ENCODE measurements at regions not wholly inside any gene's neighbourhood (a gene's known extent, or its start where the extent isn't known, plus 50 kb on each side); places are given as distances from the start of the nearest gene placed in this dataset.

DNA sequence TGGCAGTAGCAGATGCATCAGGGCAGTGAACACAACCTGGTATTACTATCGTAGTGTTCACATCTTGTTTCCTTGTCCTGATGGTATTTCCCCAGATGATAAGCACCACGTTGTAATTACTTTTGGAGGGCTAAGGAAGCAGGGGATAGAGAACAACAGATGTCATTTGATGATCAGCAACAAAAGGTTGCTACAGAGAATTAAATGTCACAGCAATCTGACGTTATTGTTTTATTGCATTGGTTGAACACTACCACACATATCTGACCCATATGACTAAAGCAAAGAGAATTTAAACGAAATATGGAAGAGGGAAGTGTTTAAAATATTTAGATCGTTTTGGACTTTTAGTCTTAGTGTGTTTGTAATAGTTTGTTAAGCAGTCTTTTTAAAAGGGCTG is 408.3 kb downstream of the SH3GL2 start:
- TF ChIP-seq CHD4 (IDR thresholded peaks at IDR 0.05; ENCODE audit: insufficient read depth, insufficient replicate concordance, low read depth, low read length, poor library complexity, severe bottlenecking): no peak
- TF ChIP-seq, protein P1, sequence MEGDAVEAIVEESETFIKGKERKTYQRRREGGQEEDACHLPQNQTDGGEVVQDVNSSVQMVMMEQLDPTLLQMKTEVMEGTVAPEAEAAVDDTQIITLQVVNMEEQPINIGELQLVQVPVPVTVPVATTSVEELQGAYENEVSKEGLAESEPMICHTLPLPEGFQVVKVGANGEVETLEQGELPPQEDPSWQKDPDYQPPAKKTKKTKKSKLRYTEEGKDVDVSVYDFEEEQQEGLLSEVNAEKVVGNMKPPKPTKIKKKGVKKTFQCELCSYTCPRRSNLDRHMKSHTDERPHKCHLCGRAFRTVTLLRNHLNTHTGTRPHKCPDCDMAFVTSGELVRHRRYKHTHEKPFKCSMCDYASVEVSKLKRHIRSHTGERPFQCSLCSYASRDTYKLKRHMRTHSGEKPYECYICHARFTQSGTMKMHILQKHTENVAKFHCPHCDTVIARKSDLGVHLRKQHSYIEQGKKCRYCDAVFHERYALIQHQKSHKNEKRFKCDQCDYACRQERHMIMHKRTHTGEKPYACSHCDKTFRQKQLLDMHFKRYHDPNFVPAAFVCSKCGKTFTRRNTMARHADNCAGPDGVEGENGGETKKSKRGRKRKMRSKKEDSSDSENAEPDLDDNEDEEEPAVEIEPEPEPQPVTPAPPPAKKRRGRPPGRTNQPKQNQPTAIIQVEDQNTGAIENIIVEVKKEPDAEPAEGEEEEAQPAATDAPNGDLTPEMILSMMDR (IDR thresholded peaks at IDR 0.05 in 2 of 3, conservative IDR thresholded peaks at IDR 0.05 in 1 of 3; ENCODE audit: insufficient read depth in 2 of 3, low read depth in 1 of 3, low read length in 3 of 3): no peak
- no peak for TF ChIP-seq GTF2A2 (tag; IDR thresholded peaks at IDR 0.05)
- TF ChIP-seq TCF7L2 (IDR thresholded peaks at IDR 0.05; ENCODE audit: low read depth, low read length): no peak

Measured in K562 (cell line).